ENCODE measurements at regions not wholly inside any gene's neighbourhood (a gene's known extent, or its start where the extent isn't known, plus 50 kb on each side); places are given as distances from the start of the nearest gene placed in this dataset.
"Not testable (repeated sequence)": the region's sequence is repeated elsewhere in the genome, so short reads cannot be mapped to it uniquely, and the experiment has no call there.

DNA sequence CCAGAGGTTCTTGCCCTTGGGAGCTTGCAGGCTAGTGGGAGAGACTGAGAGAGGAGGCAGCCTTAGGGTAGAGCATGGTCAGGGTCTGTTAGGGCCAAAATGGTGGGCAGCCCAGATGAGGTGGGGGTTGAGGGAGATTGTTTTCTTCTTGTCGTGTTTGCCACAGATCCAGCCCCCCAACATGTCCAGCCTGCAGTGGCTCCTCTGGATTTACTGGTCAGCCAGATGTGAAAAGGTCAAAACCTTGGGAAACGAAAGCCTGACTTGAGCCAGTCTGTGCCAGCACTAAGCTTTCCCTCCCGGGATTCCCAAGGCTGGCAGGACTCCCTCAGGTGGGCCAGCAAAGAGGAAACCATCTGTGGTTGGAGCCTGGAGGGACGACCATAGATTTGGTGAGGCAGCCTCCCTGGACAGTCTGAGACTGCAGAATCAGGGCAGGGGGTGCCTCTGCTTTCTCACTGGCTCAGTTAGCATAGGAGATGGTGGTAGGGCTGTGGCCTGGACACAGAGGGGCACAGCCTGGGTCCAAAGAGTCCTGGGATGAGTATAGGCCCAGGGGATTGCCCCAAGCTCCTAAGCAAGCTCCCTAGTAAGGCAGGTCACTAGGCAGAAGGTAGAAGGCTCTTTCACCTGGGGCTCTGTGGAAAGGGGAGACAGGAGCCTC, 51.2 kb upstream of the PRR23C start:
- no peak for DNase-seq

DNA sequence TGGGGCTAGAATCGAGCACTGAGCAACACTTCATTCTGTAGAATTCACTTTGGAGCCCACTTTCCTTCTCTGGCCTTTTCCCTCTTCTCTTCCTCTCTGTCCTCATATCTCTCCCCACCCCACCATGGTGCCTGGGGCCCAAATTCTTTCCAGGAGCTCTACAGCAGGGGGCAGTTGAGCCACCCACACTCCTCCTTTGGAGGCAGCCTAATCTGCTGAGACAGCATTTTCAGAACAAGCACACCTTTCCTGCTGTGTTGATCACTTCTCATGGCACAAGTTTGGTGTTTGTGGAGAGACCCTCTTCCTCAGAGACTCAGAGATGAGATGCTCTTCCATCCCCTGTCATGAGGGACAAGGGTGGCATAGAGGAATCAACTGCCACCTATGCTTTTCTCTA, 52.0 kb upstream of the PRR23C start:
- DNase-seq: no peak

DNA sequence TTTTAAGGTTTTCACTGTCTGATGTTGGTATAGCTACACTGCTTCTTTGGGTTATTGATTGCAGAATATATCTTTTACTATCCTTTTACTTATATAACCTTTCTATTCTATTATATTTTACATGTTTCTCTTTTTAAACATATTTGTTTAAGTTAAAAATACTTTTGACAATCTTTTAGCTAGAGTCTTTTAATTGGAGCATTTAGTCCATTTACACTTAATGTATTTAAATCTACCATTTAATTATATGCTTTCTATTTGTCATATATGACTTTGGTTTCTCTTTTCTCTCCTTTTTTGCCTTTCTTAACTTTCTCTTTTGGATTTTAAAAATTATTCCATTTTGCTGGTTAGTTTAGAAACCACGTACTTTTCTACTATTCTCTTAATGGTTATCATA, 53.7 kb upstream of the PRR23C start:
- no peak for DNase-seq

GRCh38 chr3:139099968-139100817, 55.5 kb upstream of the PRR23C start:
- DNase-seq: no peak

DNA sequence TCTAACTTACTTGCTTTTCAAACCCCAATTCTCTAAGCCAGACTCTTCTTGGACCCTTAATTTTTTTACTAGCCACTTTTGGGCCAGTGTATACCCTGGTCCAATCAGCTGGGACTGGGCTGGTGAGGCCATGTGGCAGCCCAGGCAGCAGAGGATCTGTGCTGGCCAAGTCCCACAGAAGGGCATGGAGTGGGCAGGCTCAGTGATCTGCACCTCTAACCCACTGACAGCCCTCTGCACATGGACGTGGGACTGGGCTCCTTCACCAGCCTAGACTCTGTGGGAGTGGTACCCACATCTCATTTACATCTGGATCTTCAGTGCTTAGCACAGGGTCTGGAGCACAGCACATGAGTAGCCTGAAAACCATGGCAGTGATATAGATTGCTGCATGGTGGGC, 56.1 kb upstream of the PRR23C start:
- no peak for DNase-seq

DNA sequence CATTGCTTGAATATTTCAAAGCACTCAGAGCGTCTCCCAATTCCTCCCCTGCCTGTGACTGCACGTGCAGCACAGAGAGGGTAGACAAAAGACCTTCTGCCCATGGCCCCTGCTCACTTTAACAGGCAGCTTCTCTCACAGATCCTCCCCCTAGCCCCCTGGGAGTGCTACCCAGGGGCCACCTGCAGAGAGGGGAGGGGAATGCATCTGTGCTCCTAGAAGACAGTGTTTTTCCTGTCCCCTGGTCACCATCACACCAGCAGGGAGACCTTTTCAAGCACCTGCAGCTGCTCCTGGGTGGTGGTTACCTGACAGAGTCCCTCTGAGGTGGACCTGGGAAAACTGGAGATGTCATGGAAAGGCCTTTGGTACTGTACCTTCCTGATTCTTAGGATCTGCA, 56.7 kb upstream of the PRR23C start:
- no peak for DNase-seq

- no peak for DNase-seq
Measured at GRCh38 chr3:139103484-139103883, 58.8 kb upstream of the PRR23C start.

DNA sequence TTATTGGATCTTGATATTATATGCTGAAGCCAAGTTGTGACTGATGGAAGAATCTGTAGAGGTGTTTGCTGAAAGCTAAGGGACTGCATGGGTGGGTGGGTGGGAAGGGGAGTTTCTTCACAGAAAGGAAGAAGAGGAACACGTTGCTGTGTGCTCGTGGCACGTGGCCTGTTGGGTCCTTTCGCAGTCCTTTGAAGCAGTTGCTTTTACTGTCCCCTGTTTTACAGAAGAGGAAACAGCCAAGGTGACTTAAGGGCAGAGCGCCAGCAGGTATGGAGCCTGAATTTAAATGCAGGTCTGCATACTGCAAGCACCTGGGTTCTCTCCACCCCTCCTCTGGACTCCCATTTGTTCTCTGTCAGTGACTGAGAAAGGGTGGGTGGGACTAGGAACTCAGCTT, 59.4 kb upstream of the PRR23C start:
- no peak for DNase-seq

- DNase-seq: no peak
Measured at GRCh38 chr3:139105154-139105702, 60.5 kb upstream of the PRR23C start.

DNA sequence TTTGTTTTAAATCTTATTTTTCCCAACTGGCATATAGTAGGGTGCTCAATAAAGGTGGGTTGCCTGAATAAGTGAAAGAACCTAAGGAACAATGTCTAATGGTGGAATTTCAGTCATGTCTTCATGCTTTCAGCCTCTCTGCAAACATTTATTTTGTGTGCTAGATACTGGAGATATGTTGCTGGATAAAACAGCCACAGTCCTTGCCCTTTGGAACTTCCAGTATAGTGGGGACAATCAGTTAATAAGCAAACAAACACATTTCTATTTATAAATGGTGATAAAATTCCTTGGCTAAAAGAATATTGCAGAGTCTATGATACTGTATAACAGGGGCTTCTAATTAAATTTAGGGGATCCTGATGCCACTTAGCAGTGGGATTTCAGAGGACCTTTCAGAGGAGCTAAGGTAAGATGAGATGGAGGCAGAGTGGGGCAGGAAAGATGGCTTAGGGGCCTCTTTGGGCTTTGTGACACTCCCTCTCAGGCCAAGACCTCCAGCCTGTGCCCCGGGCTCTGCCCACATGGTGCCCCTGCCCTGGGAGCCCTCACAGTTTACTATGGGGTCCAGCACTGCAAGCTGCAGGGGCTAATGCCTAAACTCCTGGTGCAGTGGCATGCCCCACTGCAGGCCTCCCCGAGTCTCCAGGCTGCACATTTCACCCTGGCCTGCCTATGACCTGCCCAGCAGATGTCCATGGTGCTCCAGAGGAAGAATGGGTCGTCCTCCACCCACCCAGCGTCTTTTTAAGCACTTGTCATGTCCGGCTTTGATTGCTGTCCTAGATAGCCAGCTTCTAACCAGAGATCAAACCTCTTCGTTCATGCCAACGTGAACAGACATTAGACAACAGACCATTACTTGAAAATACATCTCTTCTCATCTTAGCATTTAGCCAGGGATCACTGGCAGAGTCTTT, 61.6 kb upstream of the PRR23C start:
- DNase-seq: no peak

- no peak for DNase-seq
Measured at GRCh38 chr3:139107424-139108252, 62.9 kb upstream of the PRR23C start.

DNA sequence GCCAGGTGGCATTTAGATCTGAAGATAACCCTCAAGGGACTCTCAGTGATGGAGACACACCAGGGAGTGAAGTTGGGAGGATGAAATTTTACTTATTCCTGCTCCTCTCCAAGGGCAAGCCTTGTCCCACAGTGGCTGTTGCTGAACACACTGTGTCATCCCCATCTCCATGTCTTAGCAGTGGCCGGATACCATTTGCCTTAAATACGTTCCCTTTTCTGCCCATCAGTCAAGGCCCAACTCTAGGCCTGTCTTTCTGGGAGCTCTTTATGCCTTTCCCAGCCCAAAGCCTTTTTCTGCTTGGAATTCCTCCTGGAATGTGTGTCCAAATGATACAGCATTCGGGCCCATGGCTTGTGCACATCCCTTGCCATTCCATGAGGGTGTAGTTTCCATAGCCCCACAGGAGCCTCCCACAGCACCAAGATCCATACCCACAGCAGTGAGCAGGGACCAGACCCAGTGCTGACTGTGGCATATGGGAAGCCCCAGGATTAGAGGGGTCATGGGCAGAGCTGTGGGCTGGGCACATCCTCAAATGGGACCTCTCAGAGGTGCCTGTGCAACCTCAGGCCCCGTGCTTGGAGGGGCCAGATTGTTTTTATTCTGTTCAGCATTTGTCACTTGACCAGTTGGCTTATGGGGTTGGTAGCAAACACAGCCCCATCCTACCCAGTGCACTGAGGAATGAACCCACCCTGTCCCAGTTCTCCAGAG, 63.7 kb upstream of the PRR23C start:
- DNase-seq: no peak

- no peak for DNase-seq
Measured at GRCh38 chr3:139109271-139109670, 64.6 kb upstream of the PRR23C start.

GRCh38 chr3:139110072-139110830, 65.6 kb upstream of the PRR23C start:
- no peak for DNase-seq

DNA sequence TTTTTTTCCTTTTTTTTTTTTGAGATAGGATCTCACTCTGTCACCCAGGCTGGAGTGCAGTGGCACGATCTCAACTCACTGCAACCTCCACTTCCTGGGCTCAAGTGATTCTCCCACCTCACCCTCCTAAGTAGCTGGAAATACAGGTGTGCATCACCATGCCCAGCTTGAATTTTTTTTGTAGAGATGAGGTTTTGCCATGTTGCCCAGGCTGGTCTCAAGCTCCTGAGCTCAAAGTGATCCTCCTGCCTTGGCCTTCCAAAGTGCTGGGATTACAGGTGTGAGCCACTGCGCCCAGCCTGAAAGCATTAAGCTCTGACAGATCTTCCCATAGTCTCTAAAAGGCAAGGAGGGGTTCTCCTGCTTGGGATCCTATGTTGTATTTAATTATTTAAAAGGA, 66.2 kb upstream of the PRR23C start:
- DNase-seq: not testable (repeated sequence)

GRCh38 chr3:139111392-139112229, 66.9 kb upstream of the PRR23C start:
- peak; percentile 37 for DNase-seq

DNA sequence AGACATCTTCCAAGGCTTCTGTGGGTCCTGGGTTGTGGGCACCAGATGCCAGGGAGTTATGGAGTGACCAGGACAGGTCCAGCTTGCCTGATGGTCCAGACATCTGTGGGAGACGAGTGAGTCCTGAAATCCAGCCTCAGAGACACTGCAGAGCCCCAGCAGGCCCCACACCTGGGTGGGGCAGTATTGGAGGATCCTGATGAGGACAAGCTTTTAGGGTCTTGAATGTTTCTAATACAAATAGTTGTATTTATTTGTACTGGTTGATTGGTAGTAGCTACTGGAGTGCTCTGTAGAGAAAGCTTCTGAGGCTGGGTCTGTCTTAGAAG, 67.5 kb upstream of the PRR23C start:
- DNase-seq: no peak

DNA sequence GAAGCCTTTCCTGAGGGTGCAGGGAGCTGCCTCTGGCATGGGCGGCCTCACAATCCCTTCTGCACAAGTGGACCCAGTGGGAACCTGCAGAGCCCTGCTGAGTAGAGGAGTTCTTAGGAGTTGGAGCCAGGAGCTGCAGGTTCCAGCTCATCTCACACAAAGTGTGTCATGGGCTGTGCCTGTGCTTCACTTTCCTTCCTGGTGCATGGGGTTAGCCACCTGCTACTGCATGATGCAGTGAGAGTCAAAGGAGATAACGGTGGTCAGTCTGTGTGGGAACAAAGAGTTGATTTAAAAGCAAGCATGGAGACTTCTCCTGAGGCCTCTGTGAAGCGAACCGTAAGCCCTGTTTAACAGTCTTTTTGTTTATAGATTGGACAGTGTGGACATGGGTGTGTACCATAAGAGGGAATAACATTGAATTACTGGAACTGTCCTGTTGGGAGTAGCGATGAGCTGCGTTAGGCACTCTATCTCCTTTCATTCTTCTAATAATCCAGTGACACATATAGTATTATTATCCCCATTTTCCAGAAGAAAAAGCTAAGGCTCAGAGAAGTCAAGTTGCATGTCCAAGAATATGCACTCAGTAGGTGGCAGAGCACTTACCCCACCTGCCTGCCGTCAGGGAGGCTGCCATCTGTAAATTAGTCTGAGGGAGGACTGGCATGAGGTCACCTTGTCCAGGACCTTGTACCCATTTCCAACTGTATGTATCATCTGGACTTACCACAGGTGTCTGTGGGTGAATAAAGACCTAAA, 68.7 kb upstream of the PRR23C start:
- no peak for DNase-seq

- DNase-seq: no peak
Measured at GRCh38 chr3:139113993-139114375, 69.3 kb upstream of the PRR23C start.
